ENCODE measurements at regions not wholly inside any gene's neighbourhood (a gene's known extent, or its start where the extent isn't known, plus 50 kb on each side); places are given as distances from the start of the nearest gene placed in this dataset.

DNA sequence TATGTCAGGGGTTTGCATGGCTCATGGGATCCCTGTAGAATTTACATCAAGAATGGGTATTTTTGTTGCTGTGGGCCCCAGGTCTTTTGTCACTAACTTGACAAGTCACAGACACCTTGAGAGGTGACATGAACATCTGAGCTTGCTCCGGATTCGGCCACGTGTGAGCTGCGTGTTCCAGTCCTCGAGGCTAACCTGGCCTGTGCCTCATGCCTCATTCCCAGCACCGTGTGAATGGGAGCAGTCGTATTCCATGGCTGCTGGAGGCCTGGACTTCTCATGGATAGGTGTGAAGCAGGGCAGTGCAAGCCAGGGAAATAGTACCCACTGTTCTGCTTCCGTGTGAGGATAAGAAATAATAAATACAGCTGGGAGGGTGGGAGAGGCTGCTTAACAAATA, 423.5 kb downstream of the OCA2 start:
- Histone ChIP-seq H3K27ac (no peak overlapping the region), H3K4me3 (no peak overlapping the region), H3K4me1 (peaks cover 0 to 4% (median 0%) of the 10 kb centered on the region in 6 donors), H3K9me3 (peaks cover 0 to 5% (median 0%) of the 10 kb centered on the region in 8 donors), H3K27me3 (replicated peaks in 1 of 7) (no peaks in the 10 kb centered on the region), H3K36me3 (no peaks in the 10 kb centered on the region)
- 73 to 90% (median 84%) methylated on average over 8 of the region's 8 CpGs for WGBS, 5 donors
- intact Hi-C loops (cut with DNase I; ENCODE audit: low total_unique reads), result no loop called here
- no peak for DNase-seq
- no peak for TF ChIP-seq POLR2A (IDR thresholded peaks at IDR 0.05)
- TF ChIP-seq, protein P1, sequence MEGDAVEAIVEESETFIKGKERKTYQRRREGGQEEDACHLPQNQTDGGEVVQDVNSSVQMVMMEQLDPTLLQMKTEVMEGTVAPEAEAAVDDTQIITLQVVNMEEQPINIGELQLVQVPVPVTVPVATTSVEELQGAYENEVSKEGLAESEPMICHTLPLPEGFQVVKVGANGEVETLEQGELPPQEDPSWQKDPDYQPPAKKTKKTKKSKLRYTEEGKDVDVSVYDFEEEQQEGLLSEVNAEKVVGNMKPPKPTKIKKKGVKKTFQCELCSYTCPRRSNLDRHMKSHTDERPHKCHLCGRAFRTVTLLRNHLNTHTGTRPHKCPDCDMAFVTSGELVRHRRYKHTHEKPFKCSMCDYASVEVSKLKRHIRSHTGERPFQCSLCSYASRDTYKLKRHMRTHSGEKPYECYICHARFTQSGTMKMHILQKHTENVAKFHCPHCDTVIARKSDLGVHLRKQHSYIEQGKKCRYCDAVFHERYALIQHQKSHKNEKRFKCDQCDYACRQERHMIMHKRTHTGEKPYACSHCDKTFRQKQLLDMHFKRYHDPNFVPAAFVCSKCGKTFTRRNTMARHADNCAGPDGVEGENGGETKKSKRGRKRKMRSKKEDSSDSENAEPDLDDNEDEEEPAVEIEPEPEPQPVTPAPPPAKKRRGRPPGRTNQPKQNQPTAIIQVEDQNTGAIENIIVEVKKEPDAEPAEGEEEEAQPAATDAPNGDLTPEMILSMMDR (IDR thresholded peaks at IDR 0.05 in 8 of 11, conservative IDR thresholded peaks at IDR 0.05 in 3 of 11), result no peak
- no peak for TF ChIP-seq POLR2AphosphoS5 (IDR thresholded peaks at IDR 0.05)

GRCh38 chr15:27674826-27675225, 424.3 kb downstream of the OCA2 start:
- peaks cover 0 to 5% (median 0%) of the 10 kb centered on the region in 8 donors for H3K9me3 ChIP-seq
- TF ChIP-seq, protein P1 (IDR thresholded peaks at IDR 0.05 in 8 of 11, conservative IDR thresholded peaks at IDR 0.05 in 3 of 11), result no peak
- TF ChIP-seq POLR2AphosphoS5 (IDR thresholded peaks at IDR 0.05) (no peak), POLR2A (IDR thresholded peaks at IDR 0.05) (no peak)
- H3K4me3 ChIP-seq, result no peak overlapping the region
- intact Hi-C loops (cut with DNase I; ENCODE audit: low total_unique reads), result no loop called here
- H3K36me3 ChIP-seq, result no peaks in the 10 kb centered on the region
- WGBS, 5 donors, result 79 to 93% (median 84%) methylated on average over 10 of the region's 10 CpGs
- H3K27me3 ChIP-seq (replicated peaks in 1 of 7), result no peaks in the 10 kb centered on the region
- peaks cover 0 to 7% (median 0%) of the 10 kb centered on the region in 6 donors for H3K4me1 ChIP-seq
- H3K27ac ChIP-seq, result no peak overlapping the region
- DNase-seq, result no peak

GRCh38 chr15:27673766-27674445, 425.2 kb downstream of the OCA2 start:
- TF ChIP-seq, protein P1 (IDR thresholded peaks at IDR 0.05 in 8 of 11, conservative IDR thresholded peaks at IDR 0.05 in 3 of 11), result no peak
- TF ChIP-seq POLR2A (IDR thresholded peaks at IDR 0.05) (no peak), POLR2AphosphoS5 (IDR thresholded peaks at IDR 0.05) (no peak)
- 77 to 91% (median 87%) methylated on average over 12 to 15 of the region's 15 CpGs for WGBS, 5 donors
- H3K27me3 ChIP-seq (replicated peaks in 1 of 7), result no peaks in the 10 kb centered on the region
- no peak for DNase-seq
- peaks cover 0 to 5% (median 0%) of the 10 kb centered on the region in 8 donors for H3K9me3 ChIP-seq
- intact Hi-C loops (cut with DNase I; ENCODE audit: low total_unique reads), result no loop called here
- H3K4me1 ChIP-seq, result peaks cover 0 to 7% (median 0%) of the 10 kb centered on the region in 6 donors
- no peak overlapping the region for H3K4me3 ChIP-seq
- H3K36me3 ChIP-seq, result no peaks in the 10 kb centered on the region
- H3K27ac ChIP-seq, result no peak overlapping the region

DNA sequence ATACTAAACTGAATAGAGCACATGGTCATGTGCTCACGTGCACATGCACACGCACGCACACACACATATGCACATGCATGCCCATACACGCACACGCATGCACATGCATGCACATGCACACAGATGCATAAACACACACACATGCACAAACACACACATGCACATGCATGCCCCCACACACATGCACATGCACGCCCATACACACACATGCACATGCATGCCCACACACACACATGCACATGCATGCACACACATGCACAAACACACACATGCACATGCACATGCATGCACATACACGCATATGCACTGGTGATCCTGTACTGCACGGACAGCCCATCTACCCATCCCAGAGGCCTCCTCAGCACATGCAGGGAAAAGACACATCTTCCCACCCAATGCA, 426.6 kb downstream of the OCA2 start:
- no peak overlapping the region for H3K4me3 ChIP-seq
- intact Hi-C loops (cut with DNase I; ENCODE audit: low total_unique reads), result no loop called here
- no peak for DNase-seq
- H3K27ac ChIP-seq, result no peak overlapping the region
- 82 to 95% (median 93%) methylated on average over 8 of the region's 8 CpGs for WGBS, 5 donors
- TF ChIP-seq, protein P1 (IDR thresholded peaks at IDR 0.05 in 8 of 11, conservative IDR thresholded peaks at IDR 0.05 in 3 of 11), result no peak
- TF ChIP-seq POLR2AphosphoS5 (IDR thresholded peaks at IDR 0.05) (no peak), POLR2A (IDR thresholded peaks at IDR 0.05) (no peak)
- H3K27me3 ChIP-seq (replicated peaks in 1 of 7), result no peaks in the 10 kb centered on the region
- H3K36me3 ChIP-seq, result no peaks in the 10 kb centered on the region
- peaks cover 0 to 5% (median 0%) of the 10 kb centered on the region in 8 donors for H3K9me3 ChIP-seq
- peaks cover 0 to 7% (median 0%) of the 10 kb centered on the region in 6 donors for H3K4me1 ChIP-seq

Measured in spleen (tissue), 11 donors.